Endothelial cell of umbilical vein (primary cell): ENCODE measurements at regions not wholly inside any gene's neighbourhood (a gene's known extent, or its start where the extent isn't known, plus 50 kb on each side); places are given as distances from the start of the nearest gene placed in this dataset.

Experiments
- BruUV-seq: library from RNA; stranded (reverse); fragments of 400-500 nt; replicated peaks from 2 replicates; lab custom pipeline; 2021; lab: Mats Ljungman, UMichigan
- CTCF ChIA-PET: fragments of 300-600, 350-600 bp; sonication (Branson Sonifier 250); formaldehyde crosslinking; loops from one replicate; lab custom pipeline; 2021; ENCODE audit warnings: antibody characterized with exemption, inconsistent platforms; lab: Charles Lee
- POLR2A ChIA-PET: fragments of 300-600, 350-600 bp; sonication (Branson Sonifier 250); formaldehyde crosslinking; loops from one replicate; lab custom pipeline; 2021; ENCODE audit warnings: antibody characterized with exemption, inconsistent platforms; lab: Charles Lee
- DNase-seq: peaks from one replicate; pipeline ENCODE4 v3.0.0-alpha.2; 2011; ENCODE audit warnings: low read depth, low spot score
- FAIRE-seq: peaks from 2 replicates; lab custom pipeline; 2011; peaks lifted over from hg19 to GRCh38; lab: Jason Lieb, UNC
- H2AFZ ChIP-seq: 2 replicates; pipeline ENCODE4 v1.6.0; 2012; ENCODE audit warnings: low read depth, low read length, control low read depth, inconsistent platforms
- H3K27ac ChIP-seq: 2 replicates; pipeline ENCODE4 v1.5.1; 2011; ENCODE audit warnings: low read depth, mild to moderate bottlenecking, control low read depth, low read length, moderate library complexity; ENCODE audit not compliant: insufficient read depth
- H3K27me3 ChIP-seq, 2 experiments: 2 replicates each; pipeline versions ENCODE4 v1.6.0 to v1.6.1; 2011; ENCODE audit warnings: low read length in 2 of 2, mixed read lengths in 1 of 2; ENCODE audit not compliant: control insufficient read depth in 2 of 2, insufficient read depth in 2 of 2
- H3K36me3 ChIP-seq, 2 experiments: 2 replicates in 1 of 2; 3 replicates in 1 of 2; pipeline ENCODE4 v1.5.1; 2011; ENCODE audit warnings: low read length in 2 of 2, mild to moderate bottlenecking in 1 of 2, moderate library complexity in 1 of 2; ENCODE audit not compliant: control insufficient read depth in 2 of 2, insufficient read depth in 2 of 2; ENCODE audit errors: extremely low read depth in 1 of 2
- H3K4me1 ChIP-seq: 3 replicates; pipeline ENCODE4 v1.5.1; 2011; ENCODE audit warnings: mild to moderate bottlenecking, low read length; ENCODE audit not compliant: control insufficient read depth, insufficient read depth; ENCODE audit errors: extremely low read depth
- H3K4me2 ChIP-seq: 2 replicates; pipeline ENCODE4 v1.6.1; 2011; ENCODE audit warnings: low read length, control low read depth, mixed read lengths; ENCODE audit not compliant: insufficient read depth
- H3K4me3 ChIP-seq, 3 experiments: fragments of 200-600 bp in 1 of 3; sonication (generic), shearing (Covaris generic) in 1 of 3; replicated peaks in 1 of 3; 2 replicates each; pipeline ENCODE4 v1.5.1; 2011 to 2016; ENCODE audit warnings: control low read depth in 3 of 3, low read length in 3 of 3, mild to moderate bottlenecking in 2 of 3, inconsistent platforms in 1 of 3, low read depth in 1 of 3, moderate library complexity in 1 of 3; ENCODE audit not compliant: insufficient read depth in 1 of 3
- H3K79me2 ChIP-seq: 2 replicates; pipeline ENCODE4 v1.6.0; 2012; ENCODE audit warnings: low read length, inconsistent platforms; ENCODE audit not compliant: control insufficient read depth, insufficient read depth
- H3K9ac ChIP-seq: replicated peaks from 2 replicates; pipeline ENCODE3; 2011; ENCODE audit warnings: low read length, control low read depth; ENCODE audit not compliant: insufficient read depth; ENCODE audit errors: extremely low read depth
- H3K9me1 ChIP-seq: replicated peaks from 3 replicates; pipeline ENCODE4 v1.6.0; 2011; ENCODE audit warnings: mild to moderate bottlenecking, low read length; ENCODE audit not compliant: control insufficient read depth, insufficient read depth; ENCODE audit errors: extremely low read depth
- H3K9me3 ChIP-seq: replicated peaks from 2 replicates; pipeline ENCODE4 v1.5.1; 2012; ENCODE audit warnings: low read length, inconsistent platforms; ENCODE audit not compliant: control insufficient read depth, insufficient read depth
- H4K20me1 ChIP-seq: replicated peaks from 2 replicates; pipeline ENCODE3; 2011; ENCODE audit warnings: mild to moderate bottlenecking, low read length; ENCODE audit not compliant: control insufficient read depth, insufficient read depth; ENCODE audit errors: extremely low read depth
- CTCF ChIP-seq, 2 donors: IDR thresholded peaks; 1 replicate in 1 of 2; 2 replicates in 1 of 2; pipeline ENCODE4 v1.5.1; 2011; ENCODE audit warnings: low read length in 2 of 2, mild to moderate bottlenecking in 2 of 2, moderate library complexity in 2 of 2, control low read depth in 1 of 2, inconsistent platforms in 1 of 2, low read depth in 1 of 2; ENCODE audit not compliant: insufficient read depth in 1 of 2; ENCODE audit errors: extremely low read depth in 1 of 2
- EZH2 ChIP-seq: IDR thresholded peaks from 2 replicates; pipeline ENCODE4 v1.6.1; 2012; ENCODE audit warnings: borderline replicate concordance, low read depth, mild to moderate bottlenecking, moderate library complexity, low read length, inconsistent platforms; ENCODE audit not compliant: severe bottlenecking
- FOS ChIP-seq: IDR thresholded peaks from 2 replicates; pipeline ENCODE4 v1.6.1; 2011; ENCODE audit warnings: mild to moderate bottlenecking, low read length, moderate library complexity, borderline replicate concordance; ENCODE audit not compliant: insufficient read depth
- GATA2 ChIP-seq: IDR thresholded peaks from 2 replicates; pipeline ENCODE4 v1.7.0; 2011; ENCODE audit warnings: low read depth, mild to moderate bottlenecking, moderate library complexity, mixed read lengths, low read length; ENCODE audit not compliant: insufficient read length, insufficient read depth
- JUN ChIP-seq: IDR thresholded peaks from 2 replicates; pipeline ENCODE4 v1.6.1; 2011; ENCODE audit warnings: borderline replicate concordance, low read depth; ENCODE audit not compliant: insufficient read length, insufficient read depth
- MAX ChIP-seq: IDR thresholded peaks from 2 replicates; pipeline ENCODE4 v1.6.1; 2011; ENCODE audit not compliant: insufficient read depth, insufficient read length
- MYC ChIP-seq: IDR thresholded peaks from one replicate; pipeline ENCODE4 v1.6.1; 2011; ENCODE audit warnings: mild to moderate bottlenecking, low read depth, low read length
- POLR2A ChIP-seq: IDR thresholded peaks from 2 replicates; pipeline ENCODE4 v1.6.1; 2012; ENCODE audit warnings: low read depth, mild to moderate bottlenecking, control low read depth, low read length
- POLR2AphosphoS5 ChIP-seq: IDR thresholded peaks from 2 replicates; pipeline ENCODE4 v1.6.1; 2012; ENCODE audit warnings: low read depth, mild to moderate bottlenecking, control low read depth, low read length, moderate library complexity; ENCODE audit not compliant: insufficient read depth
- dilution Hi-C: fragments of 300-500 bp; cut with MboI; formaldehyde crosslinking; loops from one replicate; pipeline ENCODE4 v1.15.0; 2019; ENCODE audit warnings: low sequenced_read_pairs; ENCODE audit not compliant: extremely low pct_ligation_motif_present
- intact Hi-C: fragments of 100-400 bp; cut with micrococcal nuclease; formaldehyde crosslinking; loops from one replicate; pipeline ENCODE4 v1.10.0; 2022

- Histone ChIP-seq H3K79me2 (no peaks in the 10 kb centered on the region), H3K36me3 (no peaks in the 10 kb centered on the region), H3K9me3 (no peaks in the 10 kb centered on the region), H3K9me1 (no peaks in the 10 kb centered on the region), H3K27ac (no peak overlapping the region), H3K4me1 (no peaks in the 10 kb centered on the region), H4K20me1 (no peaks in the 10 kb centered on the region), H3K4me2 (no peak overlapping the region), H3K9ac (no peak overlapping the region), H3K27me3 (no peaks in the 10 kb centered on the region), H3K4me3 (no peak overlapping the region), H2AFZ (no peak overlapping the region)
- no TSS peak for BruUV-seq
- intact Hi-C loops: no loop called here
- POLR2A ChIA-PET: no interaction called here
- DNase-seq (no peak), FAIRE-seq (no peak)
- TF ChIP-seq JUN: no peak
- no peak for TF ChIP-seq CTCF (IDR thresholded peaks at IDR 0.05; ENCODE audit: extremely low read depth in 1 of 2, insufficient read depth in 1 of 2, low read depth in 1 of 2, low read length in 2 of 2)
- TF ChIP-seq FOS: no peak
- no peak for TF ChIP-seq EZH2
- no peak for TF ChIP-seq POLR2AphosphoS5
- TF ChIP-seq MAX: no peak
- no peak for TF ChIP-seq MYC
- no peak for TF ChIP-seq POLR2A
- TF ChIP-seq GATA2: no peak
- dilution Hi-C loops: no loop called here
- CTCF ChIA-PET: interaction anchor here (1.4 kb wide), 1 partner anchor 73 kb away, joined by 3 read pairs; no protein-coding TSS in a partner anchor
Measured at GRCh38 chr18:44025421-44025820, 655.3 kb upstream of the SETBP1 start.
